ENCODE measurements at regions not wholly inside any gene's neighbourhood (a gene's known extent, or its start where the extent isn't known, plus 50 kb on each side); places are given as distances from the start of the nearest gene placed in this dataset.
"Not testable (repeated sequence)": the region's sequence is repeated elsewhere in the genome, so short reads cannot be mapped to it uniquely, and the experiment has no call there.

GRCh38 chr1:192418552-192419285, 101.9 kb downstream of the RGS21 start:
- DNase-seq (ENCODE audit: low read depth in 3 of 3, low spot score in 2 of 3), result no peak

- DNase-seq (ENCODE audit: low read depth in 3 of 3, low spot score in 2 of 3), result no peak
Measured at GRCh38 chr1:192430644-192431043, 113.9 kb downstream of the RGS21 start.

- DNase-seq (ENCODE audit: low read depth in 3 of 3, low spot score in 2 of 3), result no peak
Measured at GRCh38 chr1:192435704-192436103, 118.9 kb downstream of the RGS21 start.

GRCh38 chr1:192436441-192437078, 119.8 kb downstream of the RGS21 start:
- DNase-seq (ENCODE audit: low read depth in 3 of 3, low spot score in 2 of 3), result no peak

- no peak for DNase-seq (ENCODE audit: low read depth in 3 of 3, low spot score in 2 of 3)
Measured at GRCh38 chr1:192438737-192439136, 121.9 kb downstream of the RGS21 start.

- no peak for DNase-seq (ENCODE audit: low read depth in 3 of 3, low spot score in 2 of 3)
Measured at GRCh38 chr1:192439373-192440025, 122.7 kb downstream of the RGS21 start.

- no peak for DNase-seq (ENCODE audit: low read depth in 3 of 3, low spot score in 2 of 3)
Measured at GRCh38 chr1:192441492-192441891, 124.7 kb downstream of the RGS21 start.

GRCh38 chr1:192442736-192443135, 125.9 kb downstream of the RGS21 start:
- DNase-seq (ENCODE audit: low read depth in 3 of 3, low spot score in 2 of 3), result no peak

GRCh38 chr1:192443616-192444015, 126.8 kb downstream of the RGS21 start:
- DNase-seq (ENCODE audit: low read depth in 3 of 3, low spot score in 2 of 3), result no peak

GRCh38 chr1:192445241-192445640, 128.4 kb downstream of the RGS21 start:
- no peak for DNase-seq (ENCODE audit: low read depth in 3 of 3, low spot score in 2 of 3)

- peak; percentile 15 to 41 (median 15) for DNase-seq (ENCODE audit: low read depth in 3 of 3, low spot score in 2 of 3)
Measured at GRCh38 chr1:192445839-192446489, 129.2 kb downstream of the RGS21 start.

- DNase-seq (ENCODE audit: low read depth in 3 of 3, low spot score in 2 of 3), result no peak
Measured at GRCh38 chr1:192448026-192448578, 127.5 kb upstream of the RGS1 start.

- no peak for DNase-seq (ENCODE audit: low read depth in 3 of 3, low spot score in 2 of 3)
Measured at GRCh38 chr1:192453360-192453992, 122.1 kb upstream of the RGS1 start.

- DNase-seq (ENCODE audit: low read depth in 3 of 3, low spot score in 2 of 3), result no peak
Measured at GRCh38 chr1:192459467-192459866, 116.1 kb upstream of the RGS1 start.

GRCh38 chr1:192461684-192462083, 113.9 kb upstream of the RGS1 start:
- DNase-seq (ENCODE audit: low read depth in 3 of 3, low spot score in 2 of 3), result no peak

- DNase-seq (ENCODE audit: low read depth in 3 of 3, low spot score in 2 of 3), result no peak
Measured at GRCh38 chr1:192462616-192463015, 113.0 kb upstream of the RGS1 start.

- DNase-seq (ENCODE audit: low read depth in 3 of 3, low spot score in 2 of 3), result no peak
Measured at GRCh38 chr1:192463661-192464060, 111.9 kb upstream of the RGS1 start.

- DNase-seq (ENCODE audit: low read depth in 3 of 3, low spot score in 2 of 3), result not testable (repeated sequence)
Measured at GRCh38 chr1:192465221-192465620, 110.4 kb upstream of the RGS1 start.

GRCh38 chr1:192474080-192474683, 101.4 kb upstream of the RGS1 start:
- DNase-seq (ENCODE audit: low read depth in 3 of 3, low spot score in 2 of 3), result no peak

GRCh38 chr1:192475329-192475728, 100.2 kb upstream of the RGS1 start:
- no peak for DNase-seq (ENCODE audit: low read depth in 3 of 3, low spot score in 2 of 3)

Measured in right renal cortex interstitium (tissue), 3 donors.